Suppressor macrophage treated with lipopolysaccharide for 1 hour (primary cell): ENCODE measurements at regions not wholly inside any gene's neighbourhood (a gene's known extent, or its start where the extent isn't known, plus 50 kb on each side); places are given as distances from the start of the nearest gene placed in this dataset.
A peak's percentile ranks its signal among the peaks of the same experiment; 100 is the strongest.

ENCODE experiments used
- DNase-seq, 3 donors: peaks; one replicate each; pipeline ENCODE4 v3.0.0-alpha.2; 2020 to 2022

- no peak for DNase-seq
Observed at GRCh38 chrX:5278908-5279307, 949.8 kb downstream of the NLGN4X start.

GRCh38 chrX:5265324-5265850 lies 963.3 kb downstream of the NLGN4X start:
- DNase-seq = no peak

- DNase-seq = no peak
Observed at GRCh38 chrX:5250106-5250505, 978.6 kb downstream of the NLGN4X start.

GRCh38 chrX:5242091-5242790 lies 986.4 kb downstream of the NLGN4X start:
- no peak for DNase-seq

GRCh38 chrX:5236749-5237148 lies 991.9 kb downstream of the NLGN4X start:
- peak in 1 of 3 donors; percentile 0 for DNase-seq

- DNase-seq = peak in 1 of 3 donors; percentile 4
Observed at GRCh38 chrX:5236096-5236495, 992.6 kb downstream of the NLGN4X start.

- no peak for DNase-seq
Observed at GRCh38 chrX:5233830-5234229, 994.8 kb downstream of the NLGN4X start.

GRCh38 chrX:5220421-5220820 lies 1008.2 kb downstream of the NLGN4X start:
- no peak for DNase-seq

GRCh38 chrX:5194806-5195205 lies 1033.9 kb downstream of the NLGN4X start:
- DNase-seq = no peak

- DNase-seq = no peak
Observed at GRCh38 chrX:5180135-5180741, 1048.4 kb downstream of the NLGN4X start.

- no peak for DNase-seq
Observed at GRCh38 chrX:5176766-5177165, 1051.9 kb downstream of the NLGN4X start.

- no peak for DNase-seq
Observed at GRCh38 chrX:5163663-5164062, 1065.0 kb downstream of the NLGN4X start.

- DNase-seq = no peak
Observed at GRCh38 chrX:5155301-5155700, 1073.4 kb downstream of the NLGN4X start.

- DNase-seq = no peak
Observed at GRCh38 chrX:5145957-5146356, 1082.7 kb downstream of the NLGN4X start.

- no peak for DNase-seq
Observed at GRCh38 chrX:5142644-5143043, 1086.0 kb downstream of the NLGN4X start.

GRCh38 chrX:5122181-5122678 lies 1106.4 kb downstream of the NLGN4X start:
- no peak for DNase-seq

GRCh38 chrX:5117816-5118215 lies 1110.9 kb downstream of the NLGN4X start:
- no peak for DNase-seq

- DNase-seq = peak; percentile 24 to 52 (median 43)
Observed at GRCh38 chrX:5113128-5113527, 1115.5 kb downstream of the NLGN4X start.

GRCh38 chrX:5100004-5100403 lies 1128.7 kb downstream of the NLGN4X start:
- no peak for DNase-seq

GRCh38 chrX:5086388-5086787 lies 1142.3 kb downstream of the NLGN4X start:
- DNase-seq = no peak

- DNase-seq = no peak
Observed at GRCh38 chrX:5084279-5084678, 1144.4 kb downstream of the NLGN4X start.

GRCh38 chrX:5082705-5083104 lies 1146.0 kb downstream of the NLGN4X start:
- no peak for DNase-seq

GRCh38 chrX:5080791-5081190 lies 1147.9 kb downstream of the NLGN4X start:
- peak; percentile 6 to 51 (median 44) for DNase-seq

- no peak for DNase-seq
Observed at GRCh38 chrX:5068550-5068949, 1160.1 kb downstream of the NLGN4X start.
